ENCODE measurements at regions not wholly inside any gene's neighbourhood (a gene's known extent, or its start where the extent isn't known, plus 50 kb on each side); places are given as distances from the start of the nearest gene placed in this dataset.
"Not testable (repeated sequence)": the region's sequence is repeated elsewhere in the genome, so short reads cannot be mapped to it uniquely, and the experiment has no call there.

DNA sequence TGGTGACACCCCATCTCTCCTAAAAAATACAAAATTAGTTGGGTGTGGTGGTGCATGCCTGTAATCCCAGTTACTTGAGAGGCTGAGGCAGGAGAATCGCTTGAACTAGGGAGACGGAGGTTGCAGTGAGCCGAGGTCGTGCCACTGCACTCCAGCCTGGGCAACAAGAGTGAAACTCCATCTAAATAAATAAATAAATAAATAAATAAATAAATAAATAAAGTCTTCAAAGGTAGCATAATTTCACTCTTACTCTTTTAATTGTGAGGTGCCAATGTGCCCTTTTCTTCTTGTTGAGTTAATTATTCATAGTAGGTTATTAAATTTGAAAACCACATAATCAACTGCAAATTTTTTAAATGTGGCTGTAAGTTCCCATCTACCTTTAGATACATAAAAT lies 146.2 kb upstream of the SNX2 start:
- not testable (repeated sequence) for TF ChIP-seq CTCF (conservative IDR thresholded peaks at IDR 0.05); ZFX (IDR thresholded peaks at IDR 0.05)
